Rectal smooth muscle tissue (tissue), 1 donor: ENCODE measurements at regions not wholly inside any gene's neighbourhood (a gene's known extent, or its start where the extent isn't known, plus 50 kb on each side); places are given as distances from the start of the nearest gene placed in this dataset.

Experiments used
- H3K27ac ChIP-seq: one replicate; pipeline ENCODE4 v1.7.0; 2013; ENCODE audit warnings: low read depth, low read length, inconsistent platforms
- H3K27me3 ChIP-seq: one replicate; pipeline ENCODE4 v1.7.0; 2013; ENCODE audit warnings: low read length; ENCODE audit not compliant: control insufficient read depth, insufficient read depth
- H3K36me3 ChIP-seq: one replicate; pipeline ENCODE4 v1.7.0; 2013; ENCODE audit warnings: low read length; ENCODE audit not compliant: control insufficient read depth, insufficient read depth
- H3K4me1 ChIP-seq: one replicate; pipeline ENCODE4 v1.7.0; 2013; ENCODE audit warnings: low read length; ENCODE audit not compliant: control insufficient read depth, insufficient read depth
- H3K4me3 ChIP-seq: one replicate; pipeline ENCODE4 v1.7.0; 2013; ENCODE audit warnings: low read length
- H3K9ac ChIP-seq: one replicate; pipeline ENCODE4 v1.7.0; 2013; ENCODE audit warnings: low read length

DNA sequence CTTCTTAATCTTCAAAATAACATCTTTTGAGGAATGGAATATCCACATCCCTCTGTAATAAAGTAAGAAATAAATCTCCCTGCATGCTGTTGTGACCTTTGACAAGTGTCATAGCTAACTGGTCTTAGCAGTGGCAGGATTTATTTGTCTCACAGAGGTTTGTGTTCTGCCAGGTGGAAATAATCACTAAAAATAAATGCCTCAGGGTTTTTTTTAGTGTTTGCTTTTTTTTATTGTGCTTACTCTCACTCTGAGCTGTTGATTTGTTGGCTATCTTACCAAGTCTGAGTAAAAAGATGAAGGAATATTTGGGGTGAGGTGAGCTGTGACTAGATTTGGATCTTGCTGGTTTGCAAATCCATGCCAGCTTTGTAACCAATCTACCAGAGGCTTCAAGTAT, 285.4 kb downstream of the ALG10B start:
- no peak overlapping the region for H3K4me3 ChIP-seq
- H3K27ac ChIP-seq: no peak overlapping the region
- no peaks in the 10 kb centered on the region for H3K36me3 ChIP-seq
- H3K9ac ChIP-seq: no peak overlapping the region
- H3K4me1 ChIP-seq: no peaks in the 10 kb centered on the region
- no peaks in the 10 kb centered on the region for H3K27me3 ChIP-seq
